ENCODE measurements at regions not wholly inside any gene's neighbourhood (a gene's known extent, or its start where the extent isn't known, plus 50 kb on each side); places are given as distances from the start of the nearest gene placed in this dataset.

DNA sequence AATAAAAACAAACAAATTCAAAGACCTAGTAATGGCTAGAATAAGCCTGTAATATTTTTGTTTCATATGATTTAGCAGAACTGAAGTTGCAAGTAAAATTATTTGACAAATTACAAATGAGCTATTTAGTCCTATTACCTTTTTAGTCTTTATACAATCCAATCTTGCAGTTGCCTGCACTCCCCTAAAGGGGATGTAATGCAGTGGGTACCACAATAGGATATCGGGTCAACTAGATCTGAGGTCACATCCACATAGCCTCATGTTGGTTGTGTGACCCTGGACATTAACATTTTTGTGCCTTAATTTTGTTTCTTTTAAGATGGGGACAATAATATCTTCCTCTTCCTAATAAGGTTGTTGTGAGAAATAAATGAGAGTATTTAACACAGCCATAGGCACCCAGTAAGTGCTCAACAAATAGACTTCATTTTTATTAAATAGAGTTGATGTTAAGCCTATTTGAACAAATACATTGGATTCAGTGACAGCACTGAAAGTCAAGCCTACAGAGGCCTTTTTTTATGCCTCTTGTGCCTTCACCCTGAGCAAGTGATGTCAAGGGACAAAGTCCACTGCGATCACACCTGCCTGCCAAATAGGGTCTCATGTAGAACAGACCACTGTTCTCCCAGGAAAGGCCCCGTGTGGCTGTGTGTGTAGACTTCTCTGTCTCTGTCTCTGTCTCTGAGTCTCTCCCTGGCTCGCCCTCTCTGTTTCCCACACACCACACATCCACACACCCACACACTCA lies 124.8 kb downstream of the EVX1 start:
- TF ChIP-seq, protein P1, sequence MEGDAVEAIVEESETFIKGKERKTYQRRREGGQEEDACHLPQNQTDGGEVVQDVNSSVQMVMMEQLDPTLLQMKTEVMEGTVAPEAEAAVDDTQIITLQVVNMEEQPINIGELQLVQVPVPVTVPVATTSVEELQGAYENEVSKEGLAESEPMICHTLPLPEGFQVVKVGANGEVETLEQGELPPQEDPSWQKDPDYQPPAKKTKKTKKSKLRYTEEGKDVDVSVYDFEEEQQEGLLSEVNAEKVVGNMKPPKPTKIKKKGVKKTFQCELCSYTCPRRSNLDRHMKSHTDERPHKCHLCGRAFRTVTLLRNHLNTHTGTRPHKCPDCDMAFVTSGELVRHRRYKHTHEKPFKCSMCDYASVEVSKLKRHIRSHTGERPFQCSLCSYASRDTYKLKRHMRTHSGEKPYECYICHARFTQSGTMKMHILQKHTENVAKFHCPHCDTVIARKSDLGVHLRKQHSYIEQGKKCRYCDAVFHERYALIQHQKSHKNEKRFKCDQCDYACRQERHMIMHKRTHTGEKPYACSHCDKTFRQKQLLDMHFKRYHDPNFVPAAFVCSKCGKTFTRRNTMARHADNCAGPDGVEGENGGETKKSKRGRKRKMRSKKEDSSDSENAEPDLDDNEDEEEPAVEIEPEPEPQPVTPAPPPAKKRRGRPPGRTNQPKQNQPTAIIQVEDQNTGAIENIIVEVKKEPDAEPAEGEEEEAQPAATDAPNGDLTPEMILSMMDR (IDR thresholded peaks at IDR 0.05), result no peak
- no peak for TF ChIP-seq POLR2A (IDR thresholded peaks at IDR 0.05)

Data from right lobe of liver (tissue), 4 donors.